ENCODE measurements at regions not wholly inside any gene's neighbourhood (a gene's known extent, or its start where the extent isn't known, plus 50 kb on each side); places are given as distances from the start of the nearest gene placed in this dataset.
"Not testable (repeated sequence)": the region's sequence is repeated elsewhere in the genome, so short reads cannot be mapped to it uniquely, and the experiment has no call there.

DNA sequence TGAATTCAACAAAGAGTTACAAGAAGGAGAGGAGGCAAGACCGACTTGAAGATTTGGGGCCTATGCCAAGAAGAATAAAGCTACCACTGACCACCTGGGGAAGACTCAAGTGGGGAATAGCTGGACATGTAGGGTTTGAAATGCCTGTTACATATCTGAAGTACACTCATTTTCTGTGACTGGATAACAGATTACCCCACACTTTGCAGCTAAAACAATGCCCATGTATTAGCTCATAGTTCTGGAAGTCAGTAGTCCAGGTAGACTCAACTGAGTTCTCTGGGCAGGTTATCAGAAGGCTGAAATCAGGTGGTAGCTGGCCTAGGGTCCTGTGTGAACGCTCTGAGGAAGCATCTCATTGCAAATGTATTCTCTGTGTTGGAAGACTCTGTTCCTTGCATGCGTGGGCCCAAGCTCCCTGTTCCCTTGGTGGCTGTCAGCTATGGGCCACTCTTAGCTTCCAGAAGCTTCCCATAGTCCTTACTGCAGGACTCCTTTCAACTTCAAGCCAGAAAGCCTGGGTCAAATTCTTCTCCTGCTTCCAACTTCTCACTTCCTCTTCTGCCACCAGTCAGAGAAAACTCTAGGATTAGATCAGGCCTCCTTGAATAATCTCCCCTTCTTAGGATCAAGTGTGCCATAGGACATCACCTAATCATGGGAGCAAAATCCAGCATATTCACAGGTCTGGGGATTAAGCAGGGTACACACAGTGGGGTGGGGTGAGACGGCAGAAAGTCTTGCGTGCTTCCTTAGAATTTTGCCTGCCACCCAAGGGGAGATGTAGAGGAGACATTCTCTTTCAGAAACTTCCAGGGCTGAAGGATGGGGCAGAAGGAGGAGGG, 187.8 kb downstream of the SHQ1 start:
- DNase-seq (ENCODE audit: low read depth) = no peak

DNA sequence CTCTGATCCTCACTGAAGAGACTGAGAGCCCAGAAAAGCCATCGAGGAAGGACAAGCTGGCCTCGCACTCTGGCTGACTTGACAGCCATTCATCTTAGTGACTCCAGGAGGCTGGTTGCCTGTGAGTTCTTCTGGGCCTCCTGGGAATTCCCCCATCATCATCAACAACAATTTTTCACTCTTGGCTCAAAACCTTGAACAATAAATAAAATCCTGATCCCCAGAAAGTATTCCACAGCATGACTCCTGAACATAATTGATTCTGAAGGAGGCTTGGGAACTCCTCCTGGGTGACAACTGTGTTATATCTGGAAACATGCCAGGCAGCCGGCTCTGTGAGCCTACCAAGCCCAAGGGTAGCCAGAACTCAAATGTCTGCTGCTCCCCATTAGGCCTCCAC, 188.6 kb downstream of the SHQ1 start:
- no peak for DNase-seq (ENCODE audit: low read depth)

DNA sequence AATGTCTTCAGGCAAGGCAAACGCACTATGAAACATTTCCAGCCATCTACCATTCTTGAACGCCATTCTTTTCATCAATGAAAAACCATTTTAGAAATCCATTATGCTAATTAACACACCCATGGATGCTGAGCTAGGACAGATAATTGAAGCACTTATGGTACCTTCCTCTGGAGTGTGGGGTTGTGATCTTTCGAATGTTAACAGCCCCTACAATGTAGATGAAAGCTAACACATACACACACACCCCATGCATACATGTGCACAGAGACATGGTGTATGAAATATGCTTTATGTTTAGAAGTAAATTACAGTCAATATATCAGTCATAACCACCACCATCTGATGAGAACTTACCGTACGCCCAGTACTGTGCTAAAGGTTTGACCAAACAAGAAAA, 189.1 kb downstream of the SHQ1 start:
- DNase-seq (ENCODE audit: low read depth) = no peak

DNA sequence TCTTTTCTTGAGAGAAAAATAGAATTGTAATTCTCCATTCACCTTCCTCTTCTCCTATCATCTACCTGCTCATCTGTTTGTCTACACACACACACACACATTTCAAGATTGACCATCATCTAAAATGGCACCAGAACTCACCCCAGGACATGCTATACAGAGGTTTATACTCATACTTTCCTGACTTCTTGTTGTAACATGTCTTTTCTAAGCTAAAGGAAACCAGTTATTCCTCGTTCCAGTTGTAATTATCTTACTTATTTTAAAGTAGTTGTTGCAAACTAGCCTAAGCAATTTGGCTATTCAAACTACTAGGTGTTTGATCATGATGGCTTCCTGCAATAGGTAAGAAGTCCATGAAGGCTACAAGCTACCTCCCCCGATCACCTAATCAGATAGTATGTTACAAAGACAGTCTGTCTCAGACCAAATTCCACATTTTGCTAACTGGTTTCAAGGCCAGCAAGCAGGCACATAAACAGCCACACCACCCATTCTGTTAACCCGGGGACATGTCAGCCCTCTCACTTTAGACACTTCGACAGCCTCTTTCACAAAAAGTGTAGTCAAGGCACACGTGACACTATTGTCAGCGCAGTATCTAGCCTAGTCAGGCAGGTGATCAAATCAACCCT, 189.7 kb downstream of the SHQ1 start:
- no peak for DNase-seq (ENCODE audit: low read depth)

DNA sequence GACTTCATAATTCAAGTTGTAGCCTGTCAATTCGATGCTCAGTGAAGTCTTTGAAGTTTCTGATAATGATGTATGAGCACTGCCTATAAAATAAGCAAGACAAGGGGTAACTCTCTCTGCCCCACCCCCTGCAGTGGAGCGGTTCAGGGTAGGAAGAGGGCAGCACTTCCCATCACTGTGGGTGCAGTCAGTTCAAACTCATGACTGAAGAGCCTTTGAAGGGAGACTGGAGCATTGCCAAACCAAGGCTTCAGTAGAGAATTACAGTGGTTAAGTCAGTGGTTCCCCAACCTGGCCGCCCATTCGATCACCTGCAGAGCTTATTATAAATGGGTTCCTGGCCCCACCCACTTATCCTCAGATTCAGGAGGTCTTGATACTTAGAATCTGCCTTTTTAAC, 190.6 kb downstream of the SHQ1 start:
- no peak for DNase-seq (ENCODE audit: low read depth)

GRCh38 chr3:72655723-72656122, 192.5 kb downstream of the SHQ1 start:
- no peak for DNase-seq (ENCODE audit: low read depth)

- DNase-seq (ENCODE audit: low read depth) = no peak
Measured at GRCh38 chr3:72655131-72655551, 193.1 kb downstream of the SHQ1 start.

- no peak for DNase-seq (ENCODE audit: low read depth)
Measured at GRCh38 chr3:72652395-72652794, 195.8 kb downstream of the SHQ1 start.

DNA sequence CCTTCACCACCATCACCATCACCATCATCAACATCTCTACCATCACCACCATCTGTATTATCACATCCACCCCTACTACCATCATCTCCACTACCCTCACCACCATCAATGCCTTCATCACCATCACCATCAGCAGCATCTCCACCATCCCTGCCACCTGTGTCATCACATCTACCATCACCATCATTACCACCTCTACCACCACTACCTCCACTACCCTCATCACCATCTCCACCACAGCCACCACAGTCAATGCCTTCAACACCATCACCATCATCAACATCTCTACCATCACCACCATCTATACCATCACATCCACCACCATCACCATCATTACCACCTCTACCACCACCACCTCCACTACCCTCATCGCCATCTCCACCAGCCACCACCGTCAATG, 196.7 kb downstream of the SHQ1 start:
- no peak for DNase-seq (ENCODE audit: low read depth)

- no peak for DNase-seq (ENCODE audit: low read depth)
Measured at GRCh38 chr3:72646263-72646662, 202.0 kb downstream of the SHQ1 start.

GRCh38 chr3:72643635-72644034, 204.6 kb downstream of the SHQ1 start:
- not testable (repeated sequence) for DNase-seq (ENCODE audit: low read depth)

GRCh38 chr3:72641684-72642083, 206.6 kb downstream of the SHQ1 start:
- no peak for DNase-seq (ENCODE audit: low read depth)

- no peak for DNase-seq (ENCODE audit: low read depth)
Measured at GRCh38 chr3:72641072-72641471, 207.2 kb downstream of the SHQ1 start.

- DNase-seq (ENCODE audit: low read depth) = no peak
Measured at GRCh38 chr3:72636969-72637597, 211.2 kb downstream of the SHQ1 start.

DNA sequence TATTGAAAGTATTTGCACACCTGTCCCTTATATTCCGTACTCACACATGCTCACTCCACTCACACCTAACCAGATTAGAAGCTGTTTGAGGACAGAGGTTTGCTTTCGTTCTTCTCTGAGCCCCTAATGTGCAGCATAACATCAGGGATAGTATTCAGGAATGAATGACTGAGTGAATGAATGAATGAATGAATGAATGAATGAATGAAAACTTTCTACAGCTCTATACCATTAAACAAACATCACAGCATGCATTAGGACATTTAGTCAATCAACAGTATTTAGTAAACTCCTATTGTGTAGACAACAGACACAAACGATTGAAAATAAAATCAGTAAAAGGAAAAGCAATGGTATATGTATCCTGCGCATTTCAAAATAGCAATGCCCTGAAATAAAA, 212.7 kb downstream of the SHQ1 start:
- DNase-seq (ENCODE audit: low read depth) = no peak

GRCh38 chr3:72634128-72634527, 214.1 kb downstream of the SHQ1 start:
- DNase-seq (ENCODE audit: low read depth) = no peak

DNA sequence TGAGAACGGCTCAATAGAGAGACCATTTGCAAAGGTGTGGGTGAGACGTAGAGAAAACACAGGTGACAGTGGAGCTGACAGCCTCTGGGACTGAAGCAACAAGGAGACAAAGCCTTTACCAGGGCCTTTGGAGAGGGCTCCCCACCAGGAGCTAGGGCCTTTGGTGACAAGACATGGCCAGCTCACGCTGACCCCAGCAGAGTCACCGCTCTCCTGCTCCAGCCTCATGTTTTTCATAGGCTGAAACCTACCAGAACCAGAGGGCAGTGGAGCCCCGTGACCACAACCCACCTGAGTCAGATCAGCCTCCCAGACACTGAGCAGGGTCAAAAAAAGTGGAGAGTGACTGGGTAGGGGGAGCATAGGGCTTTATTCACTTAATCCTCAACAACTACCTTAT, 214.7 kb downstream of the SHQ1 start:
- DNase-seq (ENCODE audit: low read depth) = no peak

GRCh38 chr3:72633121-72633520, 215.1 kb downstream of the SHQ1 start:
- no peak for DNase-seq (ENCODE audit: low read depth)

DNA sequence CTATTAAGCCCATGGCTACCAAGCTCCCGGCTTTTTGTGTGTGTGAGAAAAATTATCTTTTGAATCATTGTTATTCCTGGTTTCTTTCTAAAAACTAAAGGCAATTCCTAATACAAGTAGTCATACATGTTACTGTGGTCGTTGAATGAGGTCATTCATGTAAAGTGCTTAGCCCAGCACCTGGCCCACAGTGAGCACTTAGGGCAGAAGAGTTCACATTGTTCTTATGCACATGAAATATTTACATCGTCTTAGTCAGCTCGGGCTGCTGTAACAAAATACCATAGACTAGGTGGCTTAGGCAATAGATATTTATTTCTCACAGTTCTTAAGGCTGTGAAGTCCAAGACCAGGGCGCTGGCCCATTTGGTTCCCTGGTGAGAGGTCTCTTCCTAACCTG, 216.1 kb downstream of the SHQ1 start:
- DNase-seq (ENCODE audit: low read depth) = no peak

- no peak for DNase-seq (ENCODE audit: low read depth)
Measured at GRCh38 chr3:72630969-72631344, 217.3 kb downstream of the SHQ1 start.

DNA sequence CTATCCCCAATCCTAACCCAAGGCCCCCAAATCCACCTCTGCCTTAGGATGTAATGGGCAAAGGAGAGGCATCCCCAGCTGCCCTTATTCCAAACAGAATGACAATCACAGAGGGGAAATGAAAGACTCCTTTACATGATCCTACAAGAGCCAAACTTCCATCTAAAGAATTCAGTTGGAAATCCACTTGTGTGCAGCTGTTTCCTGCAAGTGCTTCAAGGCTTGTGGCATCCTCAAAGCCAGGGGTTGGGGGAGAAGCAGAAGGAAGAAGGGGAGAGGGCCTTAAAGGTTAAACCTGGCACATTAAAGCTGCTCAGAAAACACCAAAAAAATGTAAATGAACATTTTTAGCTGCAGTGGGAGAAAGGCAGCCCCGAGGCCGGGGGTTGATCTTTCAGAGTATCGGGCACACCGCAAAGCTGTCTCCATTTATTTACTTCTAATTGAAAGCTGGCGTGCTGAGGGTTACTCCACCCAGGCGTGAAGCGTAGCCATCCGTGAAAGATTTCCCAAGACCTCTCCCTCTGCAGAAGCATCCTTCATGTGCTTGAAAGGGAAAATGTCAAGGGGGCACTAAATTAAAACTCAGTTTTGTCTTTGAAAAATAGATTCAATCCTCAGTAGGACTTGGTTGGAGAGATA, 217.8 kb downstream of the SHQ1 start:
- DNase-seq (ENCODE audit: low read depth) = no peak

- no peak for DNase-seq (ENCODE audit: low read depth)
Measured at GRCh38 chr3:72629191-72629631, 219.0 kb downstream of the SHQ1 start.

- no peak for DNase-seq (ENCODE audit: low read depth)
Measured at GRCh38 chr3:72628065-72628464, 220.2 kb downstream of the SHQ1 start.
